GM13977 (cell line): ENCODE measurements at regions not wholly inside any gene's neighbourhood (a gene's known extent, or its start where the extent isn't known, plus 50 kb on each side); places are given as distances from the start of the nearest gene placed in this dataset.

Experiments
- DNase-seq: peaks from one replicate; pipeline ENCODE4 v3.0.0; 2012; ENCODE audit warnings: low spot score
- CTCF ChIP-seq: IDR thresholded peaks from 2 replicates; pipeline ENCODE4 v1.5.1; 2012; ENCODE audit warnings: mild to moderate bottlenecking, control low read depth; ENCODE audit not compliant: insufficient read depth; ENCODE audit errors: extremely low read depth, missing control alignments
- in situ Hi-C: fragments of 300-500 bp; cut with MboI; formaldehyde crosslinking; loops from one replicate; pipeline ENCODE4 v1.12.0; 2022; ENCODE audit warnings: low sequenced_read_pairs, low pct_unique_long_range_greater_than_20kb, mixed read lengths, inconsistent platforms; ENCODE audit not compliant: unreplicated experiment

- TF ChIP-seq CTCF = no peak
These were observed 197.0 kb upstream of the SLITRK2 start for GRCh38 chrX:145620666-145621065.

GRCh38 chrX:145623453-145623852 lies 194.2 kb upstream of the SLITRK2 start:
- no peak for DNase-seq
- in situ Hi-C loops = no loop called here
- no peak for TF ChIP-seq CTCF

More at GRCh38 chrX:145620666-145621065, 197.0 kb upstream of the SLITRK2 start:
- in situ Hi-C loops = no loop called here
- no peak for DNase-seq

- DNase-seq = no peak
- in situ Hi-C loops = no loop called here
- no peak for TF ChIP-seq CTCF
These were observed 187.5 kb upstream of the SLITRK2 start for GRCh38 chrX:145630081-145630480.

GRCh38 chrX:145630806-145631435 lies 186.7 kb upstream of the SLITRK2 start:
- no peak for TF ChIP-seq CTCF
- no peak for DNase-seq
- in situ Hi-C loops = no loop called here

- TF ChIP-seq CTCF = no peak
- in situ Hi-C loops = no loop called here
- no peak for DNase-seq
These were observed 186.1 kb upstream of the SLITRK2 start for GRCh38 chrX:145631461-145631951.

GRCh38 chrX:145654486-145654885 lies 163.1 kb upstream of the SLITRK2 start:
- TF ChIP-seq CTCF = no peak
- in situ Hi-C loops = no loop called here
- DNase-seq = no peak
